ENCODE measurements at regions not wholly inside any gene's neighbourhood (a gene's known extent, or its start where the extent isn't known, plus 50 kb on each side); places are given as distances from the start of the nearest gene placed in this dataset.

DNA sequence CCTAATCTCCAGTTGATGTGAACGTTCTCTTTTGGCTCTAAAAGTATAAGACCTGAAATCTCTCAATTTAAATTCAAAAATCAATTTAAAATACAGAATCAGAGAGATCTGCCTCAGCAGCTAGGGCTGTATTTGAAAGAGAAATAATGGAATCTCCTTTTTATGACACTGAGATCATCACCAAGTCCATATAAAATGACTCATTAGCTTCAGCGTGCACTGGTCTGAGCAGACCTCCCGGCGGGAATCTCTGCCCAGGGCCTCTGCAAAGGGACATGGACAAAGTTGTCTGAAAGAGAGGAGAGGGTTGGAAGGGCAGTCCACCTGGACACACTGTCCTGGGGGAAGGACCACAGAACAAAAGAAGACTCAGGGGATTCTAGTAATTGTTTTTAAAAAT, 855.6 kb downstream of the EFNB2 start:
- TF ChIP-seq, protein P1, sequence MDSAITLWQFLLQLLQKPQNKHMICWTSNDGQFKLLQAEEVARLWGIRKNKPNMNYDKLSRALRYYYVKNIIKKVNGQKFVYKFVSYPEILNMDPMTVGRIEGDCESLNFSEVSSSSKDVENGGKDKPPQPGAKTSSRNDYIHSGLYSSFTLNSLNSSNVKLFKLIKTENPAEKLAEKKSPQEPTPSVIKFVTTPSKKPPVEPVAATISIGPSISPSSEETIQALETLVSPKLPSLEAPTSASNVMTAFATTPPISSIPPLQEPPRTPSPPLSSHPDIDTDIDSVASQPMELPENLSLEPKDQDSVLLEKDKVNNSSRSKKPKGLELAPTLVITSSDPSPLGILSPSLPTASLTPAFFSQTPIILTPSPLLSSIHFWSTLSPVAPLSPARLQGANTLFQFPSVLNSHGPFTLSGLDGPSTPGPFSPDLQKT (IDR thresholded peaks at IDR 0.05; ENCODE audit: borderline replicate concordance, low read depth, low read length): no peak
- TF ChIP-seq, protein P2, sequence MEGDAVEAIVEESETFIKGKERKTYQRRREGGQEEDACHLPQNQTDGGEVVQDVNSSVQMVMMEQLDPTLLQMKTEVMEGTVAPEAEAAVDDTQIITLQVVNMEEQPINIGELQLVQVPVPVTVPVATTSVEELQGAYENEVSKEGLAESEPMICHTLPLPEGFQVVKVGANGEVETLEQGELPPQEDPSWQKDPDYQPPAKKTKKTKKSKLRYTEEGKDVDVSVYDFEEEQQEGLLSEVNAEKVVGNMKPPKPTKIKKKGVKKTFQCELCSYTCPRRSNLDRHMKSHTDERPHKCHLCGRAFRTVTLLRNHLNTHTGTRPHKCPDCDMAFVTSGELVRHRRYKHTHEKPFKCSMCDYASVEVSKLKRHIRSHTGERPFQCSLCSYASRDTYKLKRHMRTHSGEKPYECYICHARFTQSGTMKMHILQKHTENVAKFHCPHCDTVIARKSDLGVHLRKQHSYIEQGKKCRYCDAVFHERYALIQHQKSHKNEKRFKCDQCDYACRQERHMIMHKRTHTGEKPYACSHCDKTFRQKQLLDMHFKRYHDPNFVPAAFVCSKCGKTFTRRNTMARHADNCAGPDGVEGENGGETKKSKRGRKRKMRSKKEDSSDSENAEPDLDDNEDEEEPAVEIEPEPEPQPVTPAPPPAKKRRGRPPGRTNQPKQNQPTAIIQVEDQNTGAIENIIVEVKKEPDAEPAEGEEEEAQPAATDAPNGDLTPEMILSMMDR (tag by site-specific recombination; IDR thresholded peaks at IDR 0.05): no peak
- TF ChIP-seq ZNF335 (tag by site-specific recombination; conservative IDR thresholded peaks at IDR 0.05) (no peak), ZSCAN30 (tag by site-specific recombination; IDR thresholded peaks at IDR 0.05) (no peak)
- TF ChIP-seq, protein P3, sequence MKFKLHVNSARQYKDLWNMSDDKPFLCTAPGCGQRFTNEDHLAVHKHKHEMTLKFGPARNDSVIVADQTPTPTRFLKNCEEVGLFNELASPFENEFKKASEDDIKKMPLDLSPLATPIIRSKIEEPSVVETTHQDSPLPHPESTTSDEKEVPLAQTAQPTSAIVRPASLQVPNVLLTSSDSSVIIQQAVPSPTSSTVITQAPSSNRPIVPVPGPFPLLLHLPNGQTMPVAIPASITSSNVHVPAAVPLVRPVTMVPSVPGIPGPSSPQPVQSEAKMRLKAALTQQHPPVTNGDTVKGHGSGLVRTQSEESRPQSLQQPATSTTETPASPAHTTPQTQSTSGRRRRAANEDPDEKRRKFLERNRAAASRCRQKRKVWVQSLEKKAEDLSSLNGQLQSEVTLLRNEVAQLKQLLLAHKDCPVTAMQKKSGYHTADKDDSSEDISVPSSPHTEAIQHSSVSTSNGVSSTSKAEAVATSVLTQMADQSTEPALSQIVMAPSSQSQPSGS (tag by site-specific recombination; IDR thresholded peaks at IDR 0.05; ENCODE audit: low read depth): no peak
